RWPE1 (cell line): ENCODE measurements at regions not wholly inside any gene's neighbourhood (a gene's known extent, or its start where the extent isn't known, plus 50 kb on each side); places are given as distances from the start of the nearest gene placed in this dataset.

ENCODE experiments used
- CTCF ChIA-PET: fragments of 350-600 bp; sonication (Branson Sonifier 250); formaldehyde crosslinking; extraction: SDS; loops from one replicate; lab custom pipeline; 2021; lab: Yijun Ruan, JAX
- POLR2A ChIA-PET: fragments of 400-600 bp; formaldehyde crosslinking; extraction: SDS; loops from one replicate; lab custom pipeline; 2020; ENCODE audit warnings: antibody characterized with exemption; ENCODE audit not compliant: low non-redundant PET; lab: Yijun Ruan, JAX
- DNase-seq: peaks from one replicate; pipeline ENCODE4 v3.0.0; 2012; ENCODE audit warnings: low spot score
- H3K27ac ChIP-seq: fragments of 450-650 bp; 2 replicates; pipeline ENCODE4 v1.5.1; 2017
- CTCF ChIP-seq: fragments of 450-650 bp; conservative IDR thresholded peaks from 2 replicates; pipeline ENCODE4 v1.5.1; 2017; ENCODE audit warnings: low read depth, mild to moderate bottlenecking

GRCh38 chr5:67969631-67970030 is 245.9 kb upstream of the PIK3R1 start:
- ChIA-PET POLR2A (no interaction called here), CTCF (interaction anchor here (0.6 to 0.9 kb wide), 3 partner anchors 16 to 810 kb away, joined by 3 to 4 read pairs (median 3); no protein-coding TSS in a partner anchor)
- DNase-seq = peak; percentile 25
- no peak overlapping the region for H3K27ac ChIP-seq
- no peak for TF ChIP-seq CTCF

GRCh38 chr5:67969176-67969575 is 246.4 kb upstream of the PIK3R1 start:
- no peak for DNase-seq
- ChIA-PET POLR2A (no interaction called here), CTCF (interaction anchor here (0.6 to 0.9 kb wide), 3 partner anchors 15 to 810 kb away, joined by 3 to 4 read pairs (median 3); no protein-coding TSS in a partner anchor)
- no peak overlapping the region for H3K27ac ChIP-seq
- no peak for TF ChIP-seq CTCF

- POLR2A ChIA-PET = no interaction called here
- CTCF ChIA-PET = no interaction called here
- no peak for DNase-seq
- H3K27ac ChIP-seq = no peak overlapping the region
- TF ChIP-seq CTCF = no peak
Observed at GRCh38 chr5:67966712-67967111, 248.8 kb upstream of the PIK3R1 start.

- no peak overlapping the region for H3K27ac ChIP-seq
- no peak for DNase-seq
- CTCF ChIA-PET = interaction anchor here (0.6 kb wide), 1 partner anchor 232 kb away, joined by 3 read pairs; no protein-coding TSS in a partner anchor
- TF ChIP-seq CTCF = no peak
- POLR2A ChIA-PET = interaction anchor here (0.6 kb wide), 1 partner anchor 251 kb away, joined by 3 read pairs; the partner anchor contains the start of gene PIK3R1
Observed at GRCh38 chr5:67964619-67965018, 250.9 kb upstream of the PIK3R1 start.

GRCh38 chr5:67963789-67964519 is 251.6 kb upstream of the PIK3R1 start:
- H3K27ac ChIP-seq = no peak overlapping the region
- peak; percentile 52 for DNase-seq
- no peak for TF ChIP-seq CTCF
- CTCF ChIA-PET = interaction anchor here (0.6 kb wide), 1 partner anchor 233 kb away, joined by 3 read pairs; no protein-coding TSS in a partner anchor
- POLR2A ChIA-PET = interaction anchor here (0.6 kb wide), 1 partner anchor 252 kb away, joined by 3 read pairs; the partner anchor contains the start of gene PIK3R1

- peak; percentile 71 for DNase-seq
- H3K27ac ChIP-seq = peak overlapping the region; percentile 43
- ChIA-PET POLR2A (no interaction called here), CTCF (interaction anchor here (0.6 kb wide), 1 partner anchor 273 kb away, joined by 4 read pairs; no protein-coding TSS in a partner anchor)
- no peak for TF ChIP-seq CTCF
Observed at GRCh38 chr5:67960939-67961338, 254.6 kb upstream of the PIK3R1 start.
